Upper lobe of left lung (tissue), 4 donors: ENCODE measurements at regions not wholly inside any gene's neighbourhood (a gene's known extent, or its start where the extent isn't known, plus 50 kb on each side); places are given as distances from the start of the nearest gene placed in this dataset.

Source experiments
- CTCF ChIP-seq, 6 experiments: fragments of 450-650 bp in 4 of 6; fragments of 200-600 bp in 2 of 6; sonication (generic) in 2 of 6; IDR thresholded peaks; one replicate each; pipeline ENCODE4 v1.5.1; 2016 to 2019; ENCODE audit warnings: antibody characterized with exemption in 6 of 6
- POLR2AphosphoS5 ChIP-seq, 2 donors: sonication (generic); formaldehyde crosslinking; IDR thresholded peaks; one replicate each; pipeline ENCODE4 v1.5.1; 2017; ENCODE audit warnings: antibody characterized with exemption in 2 of 2

- TF ChIP-seq CTCF (IDR thresholded peaks at IDR 0.05) (no peak), POLR2AphosphoS5 (IDR thresholded peaks at IDR 0.05) (no peak)
These were observed 146.9 kb upstream of the UFM1 start for GRCh38 chr13:38202740-38203139.
